SKM-1 (cell line): ENCODE measurements at regions not wholly inside any gene's neighbourhood (a gene's known extent, or its start where the extent isn't known, plus 50 kb on each side); places are given as distances from the start of the nearest gene placed in this dataset.
"Not testable (repeated sequence)": the region's sequence is repeated elsewhere in the genome, so short reads cannot be mapped to it uniquely, and the experiment has no call there.

Source experiments
- DNase-seq: peaks from one replicate; lab custom pipeline; 2025; ENCODE audit not compliant: unreplicated experiment; lab: John Stamatoyannopoulos, UW

DNA sequence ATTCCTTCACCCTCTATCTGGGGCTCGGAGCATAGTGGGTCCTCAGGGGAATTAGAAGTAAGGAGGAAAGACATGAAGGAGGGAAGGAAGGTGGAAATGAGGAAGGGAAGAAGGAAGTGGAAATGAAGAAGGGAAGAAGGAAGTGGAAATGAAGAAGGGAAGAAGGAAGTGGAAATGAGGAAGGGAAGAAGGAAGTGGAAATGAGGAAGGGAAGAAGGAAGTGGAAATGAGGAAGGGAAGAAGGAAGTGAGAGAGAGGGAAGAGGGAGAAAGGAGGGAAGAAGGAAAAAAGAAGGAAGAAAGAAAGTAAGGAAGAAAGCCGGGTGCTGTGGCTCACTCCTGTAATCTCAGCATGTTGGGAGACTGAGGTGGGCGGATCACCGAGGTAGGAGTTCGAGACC is 125.6 kb upstream of the SALL4 start:
- not testable (repeated sequence) for DNase-seq

DNA sequence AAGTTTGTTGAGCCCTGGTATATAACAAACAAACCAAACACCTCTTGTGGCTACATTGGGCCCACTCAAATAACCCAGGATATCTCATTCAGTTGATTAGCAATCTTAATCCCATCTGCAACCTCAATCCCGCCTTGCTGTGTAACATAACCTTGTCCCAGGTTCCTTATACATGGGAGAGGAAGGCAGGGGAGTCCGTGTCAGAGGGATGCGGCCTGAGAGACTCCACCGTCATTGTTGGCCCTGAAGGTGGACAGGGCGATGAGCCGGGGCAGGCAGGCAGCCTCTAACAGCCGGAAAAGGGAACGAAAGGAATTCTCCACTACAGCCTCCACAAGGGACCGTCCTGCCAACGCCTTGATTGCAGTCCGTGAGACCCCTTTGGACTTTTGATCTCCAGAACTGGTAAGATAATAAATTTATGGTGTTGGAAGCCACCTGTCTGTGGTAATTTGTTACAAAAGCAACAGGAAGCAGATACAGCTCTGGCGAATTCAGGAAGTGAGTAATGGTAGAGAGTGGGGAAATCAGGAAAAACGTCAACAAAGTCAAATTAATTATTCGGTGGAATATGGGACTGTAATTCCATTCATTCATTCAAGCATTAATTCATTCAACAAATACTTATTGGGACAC is 124.5 kb upstream of the SALL4 start:
- DNase-seq = no peak

GRCh38 chr20:51924509-51924908 is 122.2 kb upstream of the SALL4 start:
- no peak for DNase-seq

- DNase-seq = no peak
Measured at GRCh38 chr20:51923633-51924032, 121.3 kb upstream of the SALL4 start.

GRCh38 chr20:51922812-51923211 is 120.5 kb upstream of the SALL4 start:
- not testable (repeated sequence) for DNase-seq

- no peak for DNase-seq
Measured at GRCh38 chr20:51918561-51918960, 116.2 kb upstream of the SALL4 start.

DNA sequence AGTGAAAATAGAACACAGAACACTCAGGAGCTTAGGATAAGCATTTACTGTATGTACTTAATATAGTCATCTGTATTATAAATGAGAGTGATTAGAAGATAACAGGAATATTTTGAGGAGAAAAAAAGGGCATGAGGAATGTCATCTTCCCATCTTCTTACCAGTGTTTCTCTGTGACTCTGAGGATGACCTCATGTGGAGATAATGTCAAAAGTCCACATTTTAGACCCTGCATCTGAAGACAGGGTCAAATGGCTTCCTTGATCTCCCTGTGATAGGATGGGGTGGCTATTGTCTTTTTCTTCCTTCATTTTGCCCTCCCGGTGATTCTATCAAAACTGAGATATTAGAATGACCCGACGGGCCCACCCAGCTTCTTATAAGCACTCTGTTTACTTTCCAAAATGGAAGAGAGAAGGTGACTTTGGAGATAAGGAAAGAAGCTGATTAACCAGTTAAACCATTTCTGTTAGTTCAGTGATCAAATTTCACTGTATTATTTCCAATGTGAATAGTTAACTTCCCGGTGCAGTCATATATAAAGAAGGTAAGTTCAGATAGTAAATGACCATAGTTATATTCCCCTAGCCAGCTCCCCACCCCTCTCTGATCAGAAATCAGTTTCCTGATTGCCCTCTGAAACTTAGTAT is 115.7 kb upstream of the SALL4 start:
- no peak for DNase-seq

GRCh38 chr20:51916244-51916643 is 113.9 kb upstream of the SALL4 start:
- DNase-seq = no peak

DNA sequence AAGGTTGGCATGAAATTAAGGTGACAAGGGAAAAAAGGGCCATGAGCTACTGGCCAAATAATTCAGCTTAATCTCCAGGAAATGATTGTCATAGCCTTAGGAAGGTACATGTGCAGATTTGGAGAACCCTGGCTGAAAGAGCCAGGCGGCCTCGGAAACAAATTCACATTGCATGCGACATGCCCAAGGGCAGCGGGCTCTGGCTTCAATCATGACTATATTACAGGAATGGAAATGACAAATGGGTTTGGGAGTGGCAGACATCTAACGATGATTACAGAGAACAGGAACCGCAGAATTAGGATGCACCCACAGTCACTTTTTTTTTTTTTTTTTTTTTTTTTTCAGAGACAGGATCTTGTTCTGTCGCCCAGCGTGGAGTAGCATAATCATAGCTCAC is 112.4 kb upstream of the SALL4 start:
- DNase-seq = no peak

- no peak for DNase-seq
Measured at GRCh38 chr20:51910321-51911050, 108.2 kb upstream of the SALL4 start.

DNA sequence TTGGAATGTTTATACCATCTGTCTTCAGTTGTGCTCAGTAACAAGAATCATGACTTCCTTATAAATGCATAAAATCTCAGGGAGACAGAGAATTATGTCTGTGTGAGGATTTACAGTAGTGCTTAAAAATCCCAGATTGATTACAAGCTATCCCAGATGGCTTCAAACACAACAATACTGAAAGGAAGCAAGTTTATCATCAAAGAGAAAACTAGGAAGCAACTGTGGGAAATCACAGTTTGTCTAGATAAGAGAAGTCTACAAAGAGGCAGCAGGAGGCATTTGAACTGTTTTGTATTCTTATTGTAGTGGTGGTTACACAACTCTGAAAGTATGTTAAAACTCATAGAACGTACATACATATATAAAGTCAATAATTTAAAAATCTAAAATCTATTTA is 104.4 kb upstream of the SALL4 start:
- DNase-seq = no peak

DNA sequence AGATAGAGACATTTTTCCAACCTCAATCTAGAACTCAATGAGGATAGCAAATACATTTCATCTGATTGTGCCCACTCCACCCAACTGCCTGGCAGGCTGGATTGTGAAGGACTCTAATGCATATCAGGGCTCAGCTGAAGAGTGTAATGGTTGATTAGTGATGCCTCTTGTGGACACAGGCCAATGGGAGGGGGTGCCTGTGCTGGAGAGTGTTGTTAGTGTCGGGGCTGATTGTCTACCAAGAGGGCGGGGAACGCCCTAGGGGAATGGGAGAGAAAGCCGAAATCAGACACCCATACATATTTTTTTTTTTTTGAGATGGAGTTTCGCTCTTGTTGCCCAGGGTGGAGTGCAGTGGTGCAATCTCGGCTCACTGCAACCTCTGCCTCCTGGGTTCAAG is 103.7 kb upstream of the SALL4 start:
- DNase-seq = no peak

DNA sequence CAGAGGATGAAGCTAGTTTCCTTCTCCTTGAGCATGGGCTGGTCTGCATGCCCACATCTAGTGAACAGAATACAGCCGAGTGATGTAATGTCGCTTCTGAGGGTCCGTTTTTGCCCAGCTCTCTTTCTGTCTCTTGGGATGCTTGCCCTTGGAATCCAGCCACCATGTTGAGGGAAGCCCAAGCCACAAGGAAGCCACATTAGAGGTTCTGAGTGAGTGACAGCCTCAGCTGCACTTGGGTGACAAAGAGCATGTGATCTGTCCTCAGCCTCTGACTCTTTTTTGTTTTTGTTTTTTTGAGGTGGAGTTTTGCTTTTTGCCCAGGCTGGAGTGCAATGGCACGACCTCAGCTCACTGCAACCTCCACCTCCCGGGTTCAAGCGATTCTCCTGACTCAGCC is 100.6 kb upstream of the SALL4 start:
- no peak for DNase-seq

- no peak for DNase-seq
Measured at GRCh38 chr20:51900443-51900842, 98.1 kb upstream of the SALL4 start.

DNA sequence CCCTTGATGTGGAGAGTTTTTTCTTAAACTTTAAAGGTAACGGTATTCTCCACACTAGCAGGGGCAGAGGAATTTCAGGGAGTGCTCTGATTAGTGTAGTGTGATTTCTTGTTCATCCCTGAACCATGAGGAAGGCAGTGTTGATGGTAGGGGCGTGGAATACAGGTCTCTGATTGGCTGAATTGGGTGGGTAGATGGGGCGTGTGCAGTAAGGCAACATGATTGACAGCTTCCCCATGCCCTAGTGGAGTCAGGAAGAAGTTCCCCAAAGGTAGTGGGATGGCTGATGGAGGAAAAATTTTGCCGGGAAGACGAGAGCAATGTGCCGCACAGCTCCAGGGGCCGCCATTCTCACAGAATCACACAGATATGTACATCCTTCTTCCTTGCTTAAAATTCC is 97.4 kb upstream of the SALL4 start:
- no peak for DNase-seq

DNA sequence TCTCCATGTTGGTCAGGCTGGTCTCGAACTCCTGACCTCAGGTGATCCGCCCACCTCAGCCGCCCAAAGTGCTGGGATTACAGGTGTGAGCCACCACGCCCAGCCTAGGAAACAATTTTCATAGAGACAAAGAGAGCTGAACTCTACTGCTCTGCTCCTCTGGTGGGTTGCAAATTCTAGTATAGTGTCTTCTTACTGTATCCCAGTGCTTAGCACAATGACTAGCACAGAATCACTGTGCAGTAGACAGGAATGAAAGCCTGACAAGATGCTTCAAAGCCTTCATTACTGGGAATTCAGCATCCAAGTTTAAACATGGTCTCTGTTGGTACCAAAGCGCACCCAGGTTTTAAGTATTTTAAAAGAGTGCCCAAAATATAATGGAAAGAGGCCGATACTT is 96.5 kb upstream of the SALL4 start:
- no peak for DNase-seq

DNA sequence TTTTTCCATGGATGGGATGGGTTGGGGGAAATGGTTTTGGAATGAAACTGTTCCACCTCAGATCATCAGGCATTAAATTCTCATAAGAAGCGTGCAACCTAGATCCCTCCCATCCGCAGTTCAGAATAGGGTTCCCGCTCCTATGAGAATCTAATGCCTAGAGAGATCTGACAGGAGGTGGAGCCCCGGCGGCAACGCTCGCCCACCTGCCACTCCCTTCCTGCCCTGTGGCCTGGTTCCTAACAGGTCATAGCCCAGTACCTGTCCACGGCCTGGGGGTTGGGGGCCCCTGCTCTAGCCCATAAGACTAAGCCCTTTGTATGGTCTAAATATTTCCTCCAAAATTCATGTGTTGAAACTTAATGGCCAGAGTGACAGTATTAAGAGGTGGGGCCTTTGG is 92.3 kb upstream of the SALL4 start:
- DNase-seq = no peak

- no peak for DNase-seq
Measured at GRCh38 chr20:51894201-51894600, 91.9 kb upstream of the SALL4 start.

- no peak for DNase-seq
Measured at GRCh38 chr20:51893723-51894122, 91.4 kb upstream of the SALL4 start.

GRCh38 chr20:51890003-51890402 is 87.7 kb upstream of the SALL4 start:
- no peak for DNase-seq

DNA sequence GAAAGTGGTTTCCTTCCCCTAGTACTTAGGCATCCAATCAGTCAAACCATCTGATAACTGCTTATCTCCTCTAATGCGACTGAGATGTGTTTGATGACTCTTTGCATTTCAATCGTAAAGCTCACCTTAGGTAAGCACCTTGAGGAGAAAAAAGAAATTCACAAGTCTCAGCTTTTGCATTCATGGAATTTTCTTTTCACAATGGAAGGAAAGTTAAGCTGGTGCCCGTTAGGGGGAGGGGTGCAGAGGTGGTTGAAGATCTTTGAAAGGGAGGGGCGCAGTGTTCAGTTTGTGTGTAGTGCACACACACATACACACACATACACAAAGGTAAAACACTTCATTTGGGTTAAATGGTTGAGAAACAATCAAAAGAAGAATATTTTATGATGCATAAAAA is 87.1 kb upstream of the SALL4 start:
- no peak for DNase-seq

DNA sequence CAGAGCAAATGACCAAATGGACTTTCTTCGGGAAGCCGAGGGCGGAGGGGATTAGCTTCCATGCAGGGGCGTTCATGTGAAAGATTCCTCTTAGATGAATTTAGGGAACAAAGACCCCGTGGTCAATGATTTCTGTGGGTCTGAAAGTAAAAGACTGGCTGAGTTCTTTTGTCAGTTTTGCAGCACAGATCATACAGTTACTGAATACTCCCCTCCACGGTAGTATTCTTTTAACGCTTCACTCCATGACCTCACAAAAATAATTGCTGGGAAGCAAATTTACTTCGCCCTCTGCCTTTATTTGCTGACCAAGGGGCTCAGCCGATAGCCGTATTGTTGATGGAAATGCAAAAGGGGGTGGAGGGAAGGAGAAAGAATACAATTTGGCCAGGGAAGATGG is 86.0 kb upstream of the SALL4 start:
- DNase-seq = no peak
